B cell (primary cell): ENCODE measurements at regions not wholly inside any gene's neighbourhood (a gene's known extent, or its start where the extent isn't known, plus 50 kb on each side); places are given as distances from the start of the nearest gene placed in this dataset.

Experiments used
- EZH2 ChIP-seq: IDR thresholded peaks from 2 replicates; pipeline ENCODE4 v1.6.1; 2012; ENCODE audit warnings: borderline replicate concordance, low read depth, mild to moderate bottlenecking, moderate library complexity, low read length; ENCODE audit not compliant: insufficient read depth, poor library complexity, severe bottlenecking
- TF ChIP-seq, protein P1 (sequence below): fragments of 200-600 bp; IDR thresholded peaks from one replicate; pipeline ENCODE4 v1.8.0; 2022; ENCODE audit warnings: antibody characterized with exemption, mild to moderate bottlenecking

DNA sequence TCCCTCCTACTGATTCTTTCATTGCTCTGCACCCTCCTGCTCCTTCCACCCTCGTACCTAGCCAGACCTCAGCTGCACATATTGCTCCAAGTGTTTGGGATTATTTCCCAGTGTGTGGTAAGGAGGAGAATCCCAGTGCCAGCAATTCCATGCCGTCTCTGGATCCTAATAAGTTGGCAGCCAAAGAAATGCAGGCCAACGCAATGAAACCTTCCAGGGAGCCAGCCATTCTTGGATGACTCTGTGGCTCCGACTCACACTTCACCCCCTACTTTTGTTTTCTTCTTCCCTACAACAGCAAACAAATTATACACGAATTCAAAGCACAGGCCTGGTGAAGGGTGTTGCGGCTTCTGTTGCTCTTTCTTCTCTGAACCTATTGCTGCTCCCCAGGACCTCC lies 82.5 kb upstream of the SLC1A3 start:
- TF ChIP-seq, protein P1, sequence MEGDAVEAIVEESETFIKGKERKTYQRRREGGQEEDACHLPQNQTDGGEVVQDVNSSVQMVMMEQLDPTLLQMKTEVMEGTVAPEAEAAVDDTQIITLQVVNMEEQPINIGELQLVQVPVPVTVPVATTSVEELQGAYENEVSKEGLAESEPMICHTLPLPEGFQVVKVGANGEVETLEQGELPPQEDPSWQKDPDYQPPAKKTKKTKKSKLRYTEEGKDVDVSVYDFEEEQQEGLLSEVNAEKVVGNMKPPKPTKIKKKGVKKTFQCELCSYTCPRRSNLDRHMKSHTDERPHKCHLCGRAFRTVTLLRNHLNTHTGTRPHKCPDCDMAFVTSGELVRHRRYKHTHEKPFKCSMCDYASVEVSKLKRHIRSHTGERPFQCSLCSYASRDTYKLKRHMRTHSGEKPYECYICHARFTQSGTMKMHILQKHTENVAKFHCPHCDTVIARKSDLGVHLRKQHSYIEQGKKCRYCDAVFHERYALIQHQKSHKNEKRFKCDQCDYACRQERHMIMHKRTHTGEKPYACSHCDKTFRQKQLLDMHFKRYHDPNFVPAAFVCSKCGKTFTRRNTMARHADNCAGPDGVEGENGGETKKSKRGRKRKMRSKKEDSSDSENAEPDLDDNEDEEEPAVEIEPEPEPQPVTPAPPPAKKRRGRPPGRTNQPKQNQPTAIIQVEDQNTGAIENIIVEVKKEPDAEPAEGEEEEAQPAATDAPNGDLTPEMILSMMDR, result no peak
- TF ChIP-seq EZH2, result no peak
